ENCODE measurements at regions not wholly inside any gene's neighbourhood (a gene's known extent, or its start where the extent isn't known, plus 50 kb on each side); places are given as distances from the start of the nearest gene placed in this dataset.

- no peak for TF ChIP-seq POLR2A (IDR thresholded peaks at IDR 0.05)
- no peak for TF ChIP-seq CTCF (IDR thresholded peaks at IDR 0.05)
These were observed 858.4 kb downstream of the SLITRK6 start for GRCh38 chr13:84940798-84941197.
